D341Med (cell line): ENCODE measurements at regions not wholly inside any gene's neighbourhood (a gene's known extent, or its start where the extent isn't known, plus 50 kb on each side); places are given as distances from the start of the nearest gene placed in this dataset.

Experiments
- DNase-seq: peaks from one replicate; pipeline ENCODE4 v3.0.0; 2012; ENCODE audit warnings: low spot score

DNA sequence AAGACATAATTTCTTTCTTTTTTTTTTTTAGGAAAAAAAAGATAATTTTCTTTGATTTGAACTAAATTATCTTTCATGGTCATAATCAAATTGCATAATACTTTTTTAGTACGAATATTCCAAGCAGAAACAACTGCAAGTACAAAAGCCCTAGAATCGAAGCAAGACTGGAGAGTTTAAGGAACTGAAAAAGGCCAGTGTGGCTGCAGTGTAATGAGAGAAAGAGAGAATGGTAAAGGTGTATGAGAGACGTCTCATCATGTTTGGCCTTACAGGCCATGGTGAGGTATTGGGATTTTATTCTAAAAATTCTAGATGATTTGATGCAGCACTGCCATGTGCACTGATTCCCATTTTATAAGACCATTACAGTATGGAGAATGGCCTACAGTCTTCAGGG lies 180.9 kb downstream of the SUCNR1 start:
- DNase-seq, result no peak

DNA sequence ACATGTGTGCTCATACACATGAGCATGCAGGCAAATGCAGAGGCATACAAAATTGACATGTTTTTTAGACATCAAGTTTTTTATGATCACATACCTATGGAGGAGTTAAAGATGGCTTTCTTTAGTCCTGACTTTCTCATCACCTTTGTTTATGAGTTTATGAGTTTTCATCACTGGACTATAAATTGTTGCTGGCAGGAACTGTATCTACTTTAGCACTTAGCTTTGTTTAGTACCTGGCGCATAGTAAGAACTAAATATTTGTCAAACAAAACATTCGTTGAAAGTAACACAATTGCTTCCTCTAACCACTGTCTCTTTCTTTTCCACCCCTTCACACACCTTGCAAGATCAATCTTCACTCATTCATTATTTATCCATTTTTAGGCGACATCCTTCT lies 182.6 kb downstream of the SUCNR1 start:
- DNase-seq, result no peak

DNA sequence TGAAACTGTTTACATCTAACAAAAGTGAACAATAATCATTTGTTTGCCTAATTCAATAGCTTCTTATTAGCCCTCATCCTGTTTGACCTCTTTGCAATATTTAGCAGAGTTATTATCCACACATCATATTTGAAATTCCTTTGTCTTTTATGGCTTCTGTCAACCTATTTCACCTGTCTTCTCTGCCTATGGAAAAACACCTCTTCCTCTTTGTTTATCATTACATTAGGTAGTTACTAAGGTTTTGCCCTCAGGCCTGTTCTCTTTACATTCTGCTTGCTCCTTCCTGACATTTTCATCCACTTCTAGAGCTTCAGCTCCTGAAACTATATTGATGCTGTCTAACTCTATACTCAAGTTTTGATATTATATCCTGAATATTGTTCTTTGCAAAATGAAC lies 183.0 kb downstream of the SUCNR1 start:
- DNase-seq, result no peak

DNA sequence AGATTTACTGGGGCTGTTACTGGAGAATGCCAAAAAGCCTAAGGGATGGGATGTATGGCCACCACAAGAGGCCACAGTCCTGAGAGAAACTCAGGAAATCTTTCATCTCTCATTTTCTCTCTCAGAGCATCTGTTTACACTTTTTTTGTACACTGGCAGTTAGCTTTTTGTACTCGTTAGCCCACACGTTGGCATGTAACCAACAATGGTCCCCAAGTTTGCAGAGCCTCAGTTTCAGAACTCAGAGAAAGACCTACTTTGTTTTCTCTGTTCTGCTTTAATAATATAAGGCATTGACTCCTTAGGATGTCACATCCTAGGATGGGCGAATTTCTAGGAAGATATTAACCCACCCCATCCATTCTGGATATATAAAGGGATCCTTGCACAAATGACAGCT lies 183.5 kb downstream of the SUCNR1 start:
- no peak for DNase-seq

DNA sequence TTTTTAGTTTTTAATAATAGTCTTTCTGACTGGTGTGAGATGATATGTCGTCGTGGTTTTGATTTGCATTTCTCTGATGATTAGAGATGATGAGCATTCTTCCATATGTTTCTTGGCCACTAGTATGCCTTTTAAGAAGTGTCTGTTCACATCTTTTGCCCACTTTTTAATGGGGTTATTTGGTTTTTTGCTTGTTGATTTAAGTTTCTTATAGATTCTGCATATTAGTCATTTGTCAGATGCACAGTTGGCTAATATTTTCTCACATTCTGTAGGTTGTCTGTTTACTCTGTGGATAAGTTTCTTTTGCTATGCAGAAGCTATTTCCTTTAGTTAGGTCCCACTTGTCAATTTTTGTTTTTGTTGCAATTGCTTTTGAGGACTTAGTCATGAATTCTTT lies 185.4 kb downstream of the SUCNR1 start:
- DNase-seq, result no peak

DNA sequence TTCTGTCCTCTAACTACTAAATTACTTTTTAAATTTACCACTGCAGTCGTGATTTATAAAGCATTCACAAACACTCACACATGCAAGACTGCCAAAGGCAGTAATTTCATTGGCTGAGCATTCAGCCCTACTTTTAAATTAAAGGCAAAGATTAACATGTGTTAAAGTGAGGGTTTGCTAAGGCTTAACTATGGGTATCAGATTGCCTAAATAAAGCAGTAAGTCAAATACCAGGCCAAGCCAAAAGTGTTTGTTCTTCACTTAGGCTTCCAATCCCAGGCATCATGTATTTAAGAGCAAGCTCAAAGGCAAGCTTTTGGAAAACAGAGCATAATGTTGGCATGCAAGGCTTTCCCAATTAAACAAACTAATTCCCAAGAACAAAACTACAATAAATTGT lies 187.3 kb downstream of the SUCNR1 start:
- DNase-seq, result no peak

DNA sequence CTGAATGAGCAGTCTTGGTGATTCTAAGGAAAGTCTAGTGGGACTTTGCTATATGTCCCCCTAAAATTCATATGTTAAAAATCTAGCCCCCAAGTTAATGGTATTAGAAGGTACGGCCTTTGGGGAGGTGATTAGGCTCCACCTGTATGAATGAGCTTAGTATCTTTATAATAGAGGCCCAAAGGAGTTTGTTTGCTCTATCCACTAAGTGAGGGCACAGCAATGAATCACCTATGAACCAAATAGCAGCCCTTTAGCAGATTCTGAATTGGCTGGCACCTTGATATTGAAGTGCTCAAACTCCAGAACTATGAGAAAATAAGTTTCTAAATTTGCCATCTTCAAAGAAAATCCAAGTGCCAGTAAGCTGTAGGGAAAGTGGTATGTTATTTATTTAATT lies 187.9 kb downstream of the SUCNR1 start:
- DNase-seq, result no peak

DNA sequence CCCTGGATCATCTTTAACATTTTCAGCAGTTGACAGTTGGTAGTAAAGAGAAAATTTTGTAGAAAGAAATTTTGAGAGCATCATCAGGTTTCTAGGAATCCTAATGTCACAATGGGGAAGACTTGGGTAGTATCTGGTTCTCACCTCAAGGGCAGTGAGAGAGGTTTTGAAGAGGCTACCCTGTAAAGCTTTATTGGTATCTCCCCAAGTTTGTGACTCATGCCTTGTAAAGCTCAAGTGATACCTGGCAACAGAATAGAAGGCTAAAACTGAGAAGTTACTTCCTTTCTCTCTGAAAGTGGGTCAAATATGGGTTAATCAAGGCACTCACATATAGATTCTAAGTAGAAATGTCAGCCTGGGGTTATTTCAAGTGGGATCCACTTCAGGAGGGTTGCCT lies 196.4 kb downstream of the SUCNR1 start:
- DNase-seq, result no peak

DNA sequence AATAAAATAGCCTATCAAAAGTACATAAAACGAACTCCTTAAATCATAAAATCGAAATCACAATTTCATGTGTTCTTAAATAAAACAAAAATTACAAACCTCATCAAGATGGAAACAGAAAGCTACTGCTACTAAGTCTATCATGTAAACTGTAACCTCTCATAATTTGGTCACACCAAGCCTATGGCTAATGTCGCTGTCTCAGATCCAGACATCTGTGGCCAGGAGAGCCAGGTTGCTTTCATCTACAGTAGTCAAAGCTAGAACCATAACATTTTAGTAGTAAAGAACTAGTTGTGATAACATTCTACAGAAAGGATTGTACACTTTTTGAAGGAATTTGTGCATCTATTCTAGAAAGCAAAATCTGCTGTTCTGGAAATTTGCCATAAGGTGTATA lies 197.4 kb upstream of the MBNL1 start:
- no peak for DNase-seq

DNA sequence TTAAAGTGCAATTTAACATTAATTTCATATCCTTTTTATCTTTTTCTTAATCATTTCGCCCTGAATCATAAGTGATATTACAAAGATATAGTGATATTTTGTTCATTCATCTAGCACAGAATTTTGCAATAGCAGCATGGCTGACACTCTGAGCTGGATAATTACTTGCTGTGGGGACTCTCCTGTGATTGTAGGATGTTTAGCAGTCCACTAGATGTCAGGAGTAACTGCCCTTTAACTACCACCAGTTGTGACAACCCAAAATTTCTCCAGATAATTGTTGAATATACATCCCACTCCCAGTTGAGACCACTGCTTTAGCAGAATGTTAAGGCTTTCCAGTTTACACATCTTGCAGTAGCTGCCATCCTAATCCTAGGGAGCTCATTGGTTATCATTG lies 196.8 kb upstream of the MBNL1 start:
- peak; percentile 41 for DNase-seq

DNA sequence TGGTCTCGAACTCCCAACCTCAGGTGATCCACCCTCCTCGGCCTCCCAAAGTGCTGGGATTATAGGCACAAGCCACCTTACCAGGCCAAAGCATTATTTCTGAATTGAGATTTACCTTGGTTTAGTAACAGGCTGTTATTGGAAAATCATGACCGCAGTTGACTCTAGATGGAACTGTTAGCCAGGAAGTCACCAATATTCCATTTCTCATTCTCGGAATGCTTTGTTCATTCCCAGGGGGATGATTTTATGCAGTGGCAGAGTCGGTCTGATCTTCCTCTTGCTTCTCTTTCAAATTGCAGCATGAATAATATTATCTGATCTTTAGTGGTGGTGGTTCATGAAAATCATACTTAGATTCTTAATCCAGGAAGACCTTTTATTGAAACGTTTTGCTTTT lies 195.5 kb upstream of the MBNL1 start:
- DNase-seq, result no peak

DNA sequence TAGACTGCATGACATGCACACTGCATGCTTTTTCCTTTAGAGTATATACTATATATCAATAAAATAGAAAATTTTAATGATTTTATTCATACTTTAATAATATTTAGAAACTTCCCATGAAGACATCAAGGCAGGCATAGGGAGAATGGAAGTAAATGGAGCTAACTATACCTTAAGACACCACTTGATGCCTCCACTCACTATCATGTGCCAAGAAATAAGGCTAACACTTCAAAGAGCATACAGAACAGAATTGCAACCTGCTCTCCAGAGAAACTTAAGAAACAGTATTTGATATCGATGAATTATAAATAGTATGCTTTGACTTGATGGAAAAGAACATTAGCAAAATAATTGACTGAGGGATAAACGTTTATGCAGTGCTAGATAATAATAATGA lies 192.6 kb upstream of the MBNL1 start:
- no peak for DNase-seq

DNA sequence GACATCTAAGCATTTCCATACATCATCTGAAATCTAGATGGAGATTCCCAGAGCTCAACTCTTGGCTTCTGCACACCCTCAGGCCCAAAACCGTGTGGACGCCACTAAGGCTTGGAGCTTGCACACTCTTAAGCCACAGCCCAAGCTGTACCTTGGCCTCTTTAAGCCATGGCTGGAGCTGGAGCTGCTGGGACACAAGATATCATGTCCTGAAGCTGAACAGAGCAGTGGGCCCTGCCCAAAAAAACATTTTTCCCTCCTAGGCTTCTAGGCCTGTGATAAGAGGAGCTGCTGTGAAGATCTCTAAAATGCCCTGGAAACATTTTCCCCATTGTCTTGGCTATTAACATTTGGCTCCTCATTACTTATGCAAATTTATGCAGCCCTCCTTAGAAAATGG lies 188.7 kb upstream of the MBNL1 start:
- no peak for DNase-seq

DNA sequence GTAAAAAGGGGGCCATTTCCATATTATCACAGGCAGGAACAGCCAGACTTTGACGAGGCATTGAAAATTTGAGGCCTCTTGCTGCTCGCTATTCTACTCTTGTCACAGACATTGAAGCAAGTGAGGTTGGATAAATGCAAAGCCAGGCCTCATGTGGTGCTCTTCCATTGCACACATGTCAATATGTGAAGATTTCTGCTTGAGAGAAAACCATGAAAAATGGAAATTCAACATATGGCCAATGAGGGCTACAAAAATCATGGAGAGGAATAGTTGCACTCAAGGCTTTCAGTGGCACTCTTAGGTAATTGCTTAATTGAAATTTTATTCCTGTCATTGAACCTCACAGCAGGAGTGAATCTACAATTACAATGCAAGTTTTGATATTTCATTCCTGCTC lies 185.6 kb upstream of the MBNL1 start:
- DNase-seq, result no peak

DNA sequence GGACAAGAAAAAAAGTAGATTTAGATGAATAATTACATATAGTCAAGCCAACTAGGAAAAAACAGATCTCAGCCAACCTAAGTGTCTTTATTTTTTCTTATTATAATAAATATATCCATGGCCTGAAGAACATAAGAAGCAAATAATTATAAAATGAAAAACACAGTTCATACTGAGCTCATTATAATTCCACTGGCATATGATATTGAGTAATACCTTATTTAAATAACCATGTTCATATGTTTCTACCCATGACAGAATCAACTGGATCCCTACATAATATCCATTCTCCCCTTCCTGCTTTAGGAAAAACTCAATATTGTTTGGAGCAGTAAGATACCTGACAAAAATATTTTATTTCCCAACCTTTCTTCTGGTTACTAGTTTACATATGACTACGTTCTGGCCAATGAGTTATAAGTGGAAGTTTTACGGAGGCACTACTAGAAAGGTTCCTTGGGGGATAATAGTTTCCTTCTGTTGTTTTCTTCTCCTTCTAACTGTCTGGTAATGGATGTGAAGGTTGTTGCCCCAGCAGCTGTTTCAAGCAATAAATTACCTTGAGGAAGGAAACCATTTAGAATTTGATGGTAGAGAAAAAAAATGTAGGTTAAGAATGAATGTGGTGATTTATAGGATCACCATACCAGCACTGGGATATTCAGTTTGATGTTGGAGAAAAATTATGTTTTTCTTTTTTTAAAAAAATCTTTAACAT lies 184.1 kb upstream of the MBNL1 start:
- DNase-seq, result no peak

DNA sequence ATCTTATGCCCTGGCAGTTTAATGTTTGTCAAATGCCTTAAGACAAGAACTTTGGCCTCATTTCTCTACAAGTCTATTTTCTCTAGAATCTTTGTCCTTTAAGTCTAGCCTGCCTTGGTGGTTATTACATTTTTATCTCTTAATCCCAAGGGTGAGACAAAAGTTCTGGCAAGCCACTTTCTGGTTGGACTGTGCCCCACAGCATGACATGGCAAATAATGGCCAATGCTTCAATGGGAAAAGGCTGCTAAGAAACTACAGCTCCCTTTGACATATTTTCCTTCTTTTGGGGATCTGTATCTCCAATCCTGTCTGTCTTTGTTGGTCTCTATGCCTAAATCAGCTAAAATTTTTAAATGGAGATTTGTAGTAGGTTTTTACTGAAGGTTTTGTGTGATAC lies 181.6 kb upstream of the MBNL1 start:
- no peak for DNase-seq

DNA sequence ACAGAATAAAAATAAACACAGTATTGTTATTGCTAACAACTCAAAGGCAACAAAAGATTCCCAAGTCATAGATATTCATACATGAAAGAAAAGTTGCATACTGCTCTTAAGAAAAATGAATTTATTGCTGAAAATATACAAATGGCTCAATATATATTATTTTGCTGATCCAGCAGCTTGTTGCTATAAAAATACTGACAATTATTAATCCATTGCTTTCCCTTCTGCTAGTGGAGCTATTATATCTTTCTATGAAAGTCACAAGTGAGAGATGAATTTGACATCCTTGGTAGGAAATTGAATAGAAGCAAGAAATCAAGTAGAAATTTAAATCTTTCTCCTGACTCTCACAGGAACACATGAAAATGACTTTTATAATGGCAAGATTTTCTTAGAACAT lies 179.2 kb upstream of the MBNL1 start:
- no peak for DNase-seq

DNA sequence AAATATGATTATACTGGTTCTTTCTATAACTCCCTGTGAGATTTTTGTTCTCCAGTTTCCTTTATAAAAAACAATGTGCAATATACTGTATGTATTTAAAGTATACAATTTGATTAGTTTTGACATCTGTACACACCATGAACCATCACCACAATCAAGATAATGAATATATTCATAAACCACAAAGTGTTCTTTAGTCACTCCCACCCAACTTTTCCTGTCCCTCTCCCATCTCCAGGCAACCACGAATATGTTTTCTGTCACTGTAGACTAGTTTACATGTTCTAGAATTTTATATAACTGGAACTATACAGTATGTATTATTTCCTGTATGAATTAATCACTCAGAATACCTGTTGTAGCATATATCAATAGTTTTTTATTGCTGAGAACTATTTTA lies 177.0 kb upstream of the MBNL1 start:
- no peak for DNase-seq

DNA sequence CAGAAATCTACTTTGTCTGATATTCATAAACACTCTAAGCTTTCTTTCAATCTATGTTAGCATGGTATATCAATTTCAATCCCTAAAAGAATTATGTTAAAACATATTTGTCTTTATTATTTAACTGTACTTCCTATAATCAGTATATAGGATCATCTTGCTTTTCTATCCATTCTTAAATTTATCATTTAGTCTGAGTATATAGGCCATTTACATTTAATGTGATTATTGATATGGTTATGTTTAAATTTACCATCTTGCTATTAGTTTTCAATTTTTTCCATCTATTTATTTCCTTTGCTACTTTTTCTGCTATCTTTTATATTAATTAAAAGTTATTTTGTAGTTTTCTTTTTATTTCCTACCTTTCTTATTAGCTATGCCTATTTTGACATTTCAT lies 174.8 kb upstream of the MBNL1 start:
- DNase-seq, result no peak

DNA sequence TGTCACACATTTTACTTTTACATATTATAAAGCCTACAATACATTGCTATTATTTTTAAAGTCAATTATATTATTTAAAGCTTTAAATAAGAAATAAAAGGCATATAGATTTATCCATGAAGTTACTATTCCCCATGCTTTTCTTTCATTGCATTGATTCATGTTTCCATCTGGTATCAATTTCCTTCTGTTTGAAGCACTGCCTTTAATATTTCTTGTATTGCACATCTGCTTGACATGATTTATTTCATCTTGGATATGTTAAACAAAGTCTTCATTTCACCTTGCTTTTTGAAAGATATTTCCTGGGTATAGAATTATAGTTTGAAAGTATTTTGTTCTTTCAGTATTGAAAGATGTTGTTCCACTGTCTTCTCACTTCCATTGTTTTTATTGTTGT lies 174.3 kb upstream of the MBNL1 start:
- no peak for DNase-seq

DNA sequence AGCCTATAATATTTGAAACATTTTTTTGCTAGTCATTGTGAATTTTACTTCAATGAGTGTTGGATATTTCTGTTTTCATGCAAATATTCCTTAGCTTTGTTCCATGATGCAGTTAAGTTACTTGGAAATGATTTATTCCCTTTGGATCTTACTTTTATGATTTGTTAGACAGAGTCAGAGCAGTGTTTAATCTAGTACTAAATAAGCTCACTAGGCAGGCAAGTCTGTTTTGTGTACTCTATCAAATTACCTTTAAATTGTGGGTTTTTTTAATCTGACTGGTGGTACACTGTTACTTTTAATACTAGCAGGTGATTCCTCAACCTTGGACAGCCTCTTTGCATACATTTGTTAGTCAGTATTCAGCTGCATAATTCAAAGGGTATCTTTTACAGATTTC lies 173.3 kb upstream of the MBNL1 start:
- DNase-seq, result no peak

DNA sequence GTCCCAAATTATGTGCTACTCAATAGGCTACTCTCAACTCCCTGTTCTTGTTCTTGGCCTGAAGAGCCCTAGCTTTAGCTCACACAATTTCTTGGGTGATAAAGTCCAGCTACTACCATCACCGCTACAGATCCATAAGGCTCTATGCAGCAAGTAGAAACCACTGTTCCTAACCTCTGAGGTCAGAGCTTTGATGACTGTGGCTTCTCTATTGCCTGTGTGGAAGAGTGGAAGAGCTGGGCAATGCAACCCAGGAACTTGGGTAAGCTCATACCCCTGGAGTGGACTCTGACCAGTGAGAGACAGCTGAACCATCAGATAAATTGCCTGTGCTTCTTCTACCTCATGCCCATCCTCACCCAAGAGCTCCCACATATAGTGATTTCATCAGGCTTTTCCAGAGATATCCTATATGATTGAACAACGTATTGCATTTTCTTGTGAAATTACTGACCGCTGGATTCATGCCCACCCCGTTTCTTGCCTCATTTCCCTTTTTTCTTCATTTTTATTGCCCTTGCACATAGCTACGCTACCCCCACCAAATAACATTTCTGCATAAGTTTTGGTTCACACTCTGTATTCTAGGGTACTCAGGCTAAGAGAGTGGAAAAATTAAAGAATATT lies 172.3 kb upstream of the MBNL1 start:
- no peak for DNase-seq

DNA sequence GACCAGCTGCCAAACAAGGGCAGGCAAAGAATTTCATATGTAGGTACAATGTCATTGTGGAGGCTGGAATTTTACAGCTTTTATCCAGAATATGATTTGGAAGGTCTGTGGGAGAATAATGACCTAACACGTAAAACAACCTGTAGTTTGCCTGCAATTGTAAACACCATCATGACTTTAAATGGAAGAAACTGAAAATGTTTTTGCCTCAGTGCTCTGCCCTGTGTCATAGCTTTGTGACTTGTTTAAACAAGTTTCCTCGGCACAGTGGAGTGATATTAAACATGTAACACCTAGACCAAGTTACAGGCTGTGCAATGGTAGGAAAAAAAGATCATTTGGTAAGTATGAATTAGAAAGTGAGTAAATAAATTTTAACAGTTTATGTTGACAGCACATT lies 171.6 kb upstream of the MBNL1 start:
- DNase-seq, result no peak

DNA sequence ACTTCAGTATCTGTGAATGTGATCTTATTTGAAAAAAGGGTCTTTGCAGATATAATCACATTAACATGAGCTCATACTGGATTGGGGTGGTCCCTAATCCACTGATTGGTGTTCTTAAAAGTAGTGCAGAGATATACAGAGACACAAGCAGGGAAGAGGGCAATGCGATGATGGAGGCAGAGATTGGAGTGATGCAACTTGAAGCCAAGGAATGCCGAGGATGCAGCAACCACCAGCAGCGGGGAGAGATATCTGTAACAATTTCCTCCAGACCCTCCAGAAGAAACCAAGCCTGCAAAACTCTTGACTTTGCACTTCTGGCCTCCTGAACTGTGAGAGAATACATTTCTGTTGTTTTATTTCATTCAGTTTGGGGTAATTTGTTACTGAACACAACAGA lies 171.0 kb upstream of the MBNL1 start:
- DNase-seq, result no peak
